IMR-90 (cell line): ENCODE measurements at regions not wholly inside any gene's neighbourhood (a gene's known extent, or its start where the extent isn't known, plus 50 kb on each side); places are given as distances from the start of the nearest gene placed in this dataset.

Source experiments
- ATAC-seq: fragments of 200-7000 bp; cut with Tn5 transposase; 2 replicates; pipeline ENCODE4 v1.9.1; 2020; ENCODE audit warnings: low read depth, mild to moderate bottlenecking, moderate library complexity
- BruUV-seq: library from RNA; stranded (reverse); fragments of 400-500 nt; replicated peaks from 2 replicates; lab custom pipeline; 2021; lab: Mats Ljungman, UMichigan
- CTCF ChIA-PET: fragments of 300-600 bp; formaldehyde crosslinking; extraction: SDS; loops from one replicate; lab custom pipeline; 2021; ENCODE audit warnings: antibody characterized with exemption; lab: Yijun Ruan, JAX
- POLR2A ChIA-PET: fragments of 300-600 bp; sonication (Branson Sonifier 250); formaldehyde crosslinking; loops from one replicate; lab custom pipeline; 2022; ENCODE audit warnings: antibody characterized with exemption; ENCODE audit not compliant: unreplicated experiment; lab: Charles Lee
- DNase-seq: peaks from one replicate; pipeline ENCODE4 v3.0.0; 2013
- H2AFZ ChIP-seq: replicated peaks from 2 replicates; pipeline ENCODE3; 2013; ENCODE audit warnings: low read length, mild to moderate bottlenecking; ENCODE audit not compliant: poor library complexity
- H2AK5ac ChIP-seq: 2 replicates; pipeline ENCODE4 v1.6.1; 2013; ENCODE audit warnings: low read depth, low read length, inconsistent platforms
- H2AK9ac ChIP-seq: replicated peaks from 2 replicates; pipeline ENCODE3; 2013; ENCODE audit warnings: mild to moderate bottlenecking, low read depth, low read length, moderate library complexity; ENCODE audit not compliant: poor library complexity
- H2BK120ac ChIP-seq: 2 replicates; pipeline ENCODE4 v1.6.1; 2013; ENCODE audit warnings: low read depth, low read length, inconsistent platforms
- H2BK15ac ChIP-seq: 3 replicates; pipeline ENCODE4 v1.6.1; 2013; ENCODE audit warnings: low read depth, low read length, inconsistent platforms
- H2BK20ac ChIP-seq: 2 replicates; pipeline ENCODE4 v1.6.1; 2013; ENCODE audit warnings: low read depth, mild to moderate bottlenecking, inconsistent platforms, low read length, moderate library complexity
- H2BK5ac ChIP-seq: 2 replicates; pipeline ENCODE4 v1.6.1; 2013; ENCODE audit warnings: mild to moderate bottlenecking, low read depth, low read length, inconsistent platforms; ENCODE audit not compliant: poor library complexity, severe bottlenecking
- H3K14ac ChIP-seq: replicated peaks from 2 replicates; pipeline ENCODE4 v1.6.1; 2013; ENCODE audit warnings: low read depth, low read length, inconsistent platforms
- H3K18ac ChIP-seq: 2 replicates; pipeline ENCODE4 v1.6.1; 2013; ENCODE audit warnings: low read depth, low read length, control low read depth
- H3K23ac ChIP-seq: 2 replicates; pipeline ENCODE4 v1.6.1; 2013; ENCODE audit warnings: low read depth, low read length, inconsistent platforms
- H3K27ac ChIP-seq: 2 replicates; pipeline ENCODE4 v1.5.1; 2013; ENCODE audit warnings: mild to moderate bottlenecking, control low read depth, low read length; ENCODE audit not compliant: insufficient read depth
- H3K27me3 ChIP-seq: 2 replicates; pipeline ENCODE4 v1.6.1; 2013; ENCODE audit warnings: low read length; ENCODE audit not compliant: control insufficient read depth, insufficient read depth
- H3K36me3 ChIP-seq: 2 replicates; pipeline ENCODE4 v1.6.1; 2013; ENCODE audit warnings: low read length, mixed read lengths; ENCODE audit not compliant: control insufficient read depth, insufficient read depth
- H3K4ac ChIP-seq: 2 replicates; pipeline ENCODE4 v1.6.1; 2013; ENCODE audit warnings: low read depth, low read length, inconsistent platforms
- H3K4me1 ChIP-seq: 2 replicates; pipeline ENCODE4 v1.6.1; 2013; ENCODE audit warnings: low read length, mixed read lengths; ENCODE audit not compliant: control insufficient read depth, insufficient read depth
- H3K4me2 ChIP-seq: 2 replicates; pipeline ENCODE4 v1.6.1; 2013; ENCODE audit warnings: low read depth, mild to moderate bottlenecking, control low read depth, low read length, moderate library complexity
- H3K4me3 ChIP-seq: 2 replicates; pipeline ENCODE4 v1.5.1; 2013; ENCODE audit warnings: low read depth, mild to moderate bottlenecking, control low read depth, low read length, moderate library complexity; ENCODE audit not compliant: insufficient read depth
- H3K56ac ChIP-seq: 2 replicates; pipeline ENCODE4 v1.6.1; 2013; ENCODE audit warnings: low read length, inconsistent platforms; ENCODE audit not compliant: insufficient read depth; ENCODE audit errors: extremely low read depth
- H3K79me1 ChIP-seq, 2 experiments: 2 replicates each; pipeline ENCODE4 v1.6.1; 2013; ENCODE audit warnings: low read length in 2 of 2, inconsistent platforms in 1 of 2, low read depth in 1 of 2
- H3K9ac ChIP-seq: 2 replicates; pipeline ENCODE4 v1.6.1; 2013; ENCODE audit warnings: low read depth, low read length, control low read depth
- H3K9me1 ChIP-seq: 2 replicates; pipeline ENCODE4 v1.6.1; 2013; ENCODE audit warnings: low read length, inconsistent platforms; ENCODE audit not compliant: insufficient read depth
- H3K9me3 ChIP-seq: 2 replicates; pipeline ENCODE4 v1.6.1; 2013; ENCODE audit warnings: low read length; ENCODE audit not compliant: control insufficient read depth, insufficient read depth
- H4K20me1 ChIP-seq: 2 replicates; pipeline ENCODE4 v1.6.1; 2013; ENCODE audit warnings: low read length, inconsistent platforms; ENCODE audit not compliant: insufficient read depth
- H4K5ac ChIP-seq: 2 replicates; pipeline ENCODE4 v1.6.1; 2013; ENCODE audit warnings: mild to moderate bottlenecking, low read depth, low read length, control low read depth
- H4K8ac ChIP-seq, 2 experiments: 2 replicates each; pipeline ENCODE4 v1.6.1; 2013; ENCODE audit warnings: low read depth in 2 of 2, low read length in 2 of 2, control low read depth in 1 of 2, inconsistent platforms in 1 of 2
- H4K91ac ChIP-seq: 2 replicates; pipeline ENCODE4 v1.6.1; 2013; ENCODE audit warnings: low read depth, low read length, inconsistent platforms; ENCODE audit not compliant: insufficient read depth
- BHLHE40 ChIP-seq: fragments of 150-350 bp; IDR thresholded peaks from 2 replicates; pipeline ENCODE4 v1.6.1; 2016; ENCODE audit warnings: mild to moderate bottlenecking, low read depth, low read length
- CEBPB ChIP-seq: IDR thresholded peaks from 2 replicates; pipeline ENCODE4 v1.6.1; 2012; ENCODE audit warnings: low read depth, low read length, improper control_type of control experiment
- CHD1 ChIP-seq: IDR thresholded peaks from 2 replicates; pipeline ENCODE4 v1.6.1; 2012; ENCODE audit warnings: low read depth, low read length, improper control_type of control experiment
- FOS ChIP-seq: fragments of 150-350 bp; IDR thresholded peaks from 2 replicates; pipeline ENCODE4 v1.6.1; 2016; ENCODE audit warnings: low read depth, low read length
- MAFK ChIP-seq: IDR thresholded peaks from 2 replicates; pipeline ENCODE4 v1.6.1; 2012; ENCODE audit warnings: low read depth, low read length, improper control_type of control experiment
- MAZ ChIP-seq: IDR thresholded peaks from 2 replicates; pipeline ENCODE4 v1.6.1; 2012; ENCODE audit warnings: low read depth, mild to moderate bottlenecking, low read length, improper control_type of control experiment, moderate library complexity, borderline replicate concordance
- MXI1 ChIP-seq: IDR thresholded peaks from 2 replicates; pipeline ENCODE4 v1.6.1; 2012; ENCODE audit warnings: low read depth, mild to moderate bottlenecking, low read length, moderate library complexity, borderline replicate concordance
- POLR2A ChIP-seq: IDR thresholded peaks from 2 replicates; pipeline ENCODE4 v1.6.1; 2012; ENCODE audit warnings: mild to moderate bottlenecking, low read depth, low read length
- RAD21 ChIP-seq: IDR thresholded peaks from 2 replicates; pipeline ENCODE4 v1.6.1; 2012; ENCODE audit warnings: low read length, improper control_type of control experiment
- RCOR1 ChIP-seq: IDR thresholded peaks from 2 replicates; pipeline ENCODE4 v1.6.1; 2012; ENCODE audit warnings: mild to moderate bottlenecking, low read length, improper control_type of control experiment; ENCODE audit not compliant: insufficient replicate concordance
- RFX5 ChIP-seq: IDR thresholded peaks from 2 replicates; pipeline ENCODE4 v1.8.0; 2012; ENCODE audit warnings: low read depth, mild to moderate bottlenecking, low read length, moderate library complexity
- WGBS, 2 experiments: methylation state at CpG; one replicate each; pipeline versions ENCODE4 v1.1.5 to v1.1.7; 2013; ENCODE audit warnings: missing lambda C conversion rate in 2 of 2; ENCODE audit not compliant: insufficient read length in 1 of 2; ENCODE audit errors: extremely low coverage in 2 of 2; 5-methylcytosine and 5-hydroxymethylcytosine counted together
- dilution Hi-C: fragments of 300-500 bp; cut with HindIII; formaldehyde crosslinking; loops from one replicate; pipeline ENCODE4 v1.14.3; 2018; ENCODE audit warnings: low sequenced_read_pairs; ENCODE audit not compliant: unreplicated experiment
- in situ Hi-C: fragments of 300-500 bp; cut with MboI; formaldehyde crosslinking; loops from 3 replicates; pipeline ENCODE4 v1.14.3; 2019; ENCODE audit warnings: low sequenced_read_pairs, inconsistent platforms, mixed read lengths
- intact Hi-C: fragments of 100-400 bp; cut with micrococcal nuclease; formaldehyde crosslinking; loops from 2 replicates; pipeline ENCODE4 v1.10.0; 2022
- TF ChIP-seq, protein P1 (sequence below): fragments of 150-350 bp; IDR thresholded peaks from 2 replicates; pipeline ENCODE4 v1.6.1; 2017; ENCODE audit warnings: mild to moderate bottlenecking, antibody characterized with exemption, low read length, low read depth
- TF ChIP-seq, protein P2 (sequence below): conservative IDR thresholded peaks from 2 replicates; pipeline ENCODE4 v1.5.1; 2012; ENCODE audit warnings: mild to moderate bottlenecking, low read depth, low read length, improper control_type of control experiment
- TF ChIP-seq, protein P3 (sequence below): fragments of 150-350 bp; IDR thresholded peaks from 2 replicates; pipeline ENCODE4 v1.6.1; 2016; ENCODE audit warnings: low read depth, mild to moderate bottlenecking, low read length, moderate library complexity, borderline replicate concordance

DNA sequence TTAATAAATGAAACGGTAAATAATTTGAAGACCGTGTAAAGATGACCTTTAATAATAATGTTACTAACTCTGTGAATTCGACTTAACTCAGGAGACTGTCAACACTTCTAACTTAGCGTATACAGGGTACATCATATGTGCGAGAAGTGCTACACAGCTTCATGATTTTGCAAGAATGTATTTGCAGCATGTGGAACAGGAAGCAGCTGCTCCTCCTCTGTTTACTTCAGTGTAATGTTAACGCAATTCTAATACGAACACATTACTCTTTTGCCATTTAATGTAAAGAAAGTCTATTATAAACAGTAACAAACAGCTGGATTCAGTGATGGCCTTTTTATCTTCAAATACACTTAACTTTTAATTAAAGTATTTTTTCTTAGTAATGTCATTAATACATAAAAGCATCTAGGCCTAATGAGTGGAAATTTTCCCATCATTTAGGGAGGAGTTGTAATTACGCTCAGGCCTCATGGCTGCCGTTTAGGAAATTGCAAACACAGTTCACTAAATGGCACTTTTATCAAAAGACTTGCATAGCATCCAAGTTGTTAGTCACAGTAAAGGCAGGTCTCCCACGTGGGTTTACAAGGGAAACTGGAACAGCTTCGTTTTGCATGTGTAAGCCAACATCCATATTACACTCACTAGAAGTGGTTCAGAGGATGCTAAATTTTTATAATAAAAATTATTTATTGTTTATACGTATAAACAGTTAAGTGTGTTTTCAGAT lies 635.7 kb downstream of the FBXO15 start:
- Histone ChIP-seq H2BK15ac (no peak overlapping the region), H3K18ac (peak overlapping the region; percentile 33), H3K9ac (peak overlapping the region; percentile 21; the same call in 1 of the 2 replicates), H3K27me3 (no peaks in the 10 kb centered on the region), H3K9me1 (peaks cover 3% of the 10 kb centered on the region), H3K4me2 (peak overlapping the region; percentile 75), H4K20me1 (no peaks in the 10 kb centered on the region), H2AK5ac (no peak overlapping the region), H2AK9ac (no peak overlapping the region), H3K36me3 (no peaks in the 10 kb centered on the region), H4K91ac (no peak overlapping the region), H3K4me3 (no peak overlapping the region), H2AFZ (peak overlapping the region; percentile 71), H2BK20ac (peak overlapping the region; percentile 27), H3K9me3 (no peaks in the 10 kb centered on the region), H3K4ac (peak overlapping the region; percentile 8; the same call in 1 of the 2 replicates), H3K56ac (peak overlapping the region; percentile 36), H3K23ac (0 out of 2 replicates have a peak overlapping the region, but pooled peaks have one; percentile 18), H2BK120ac (peak overlapping the region; percentile 78), H4K5ac (peak overlapping the region; percentile 40; the same call in 1 of the 2 replicates), H2BK5ac (peak overlapping the region; percentile 89), H3K4me1 (peaks cover 8% of the 10 kb centered on the region), H3K27ac (peak overlapping the region; percentile 57; the same call in 1 of the 2 replicates), H3K14ac (peak overlapping the region; percentile 51), H3K79me1 (peaks cover 0 to 7% of the 10 kb centered on the region in 2 experiments; a peak in 1 of 4 replicates), H4K8ac (peak overlapping the region in 1 of 2 experiments; percentile 49; a peak in 2 of 4 replicates)
- POLR2A ChIA-PET: no interaction called here
- dilution Hi-C loops: no loop called here
- BruUV-seq: no TSS peak
- peak; percentile 87 for DNase-seq
- in situ Hi-C loops: no loop called here
- CTCF ChIA-PET: no interaction called here
- no CpG with 5 or more reads among the region's 12 CpGs for WGBS, 2 experiments
- TF ChIP-seq, protein P1, sequence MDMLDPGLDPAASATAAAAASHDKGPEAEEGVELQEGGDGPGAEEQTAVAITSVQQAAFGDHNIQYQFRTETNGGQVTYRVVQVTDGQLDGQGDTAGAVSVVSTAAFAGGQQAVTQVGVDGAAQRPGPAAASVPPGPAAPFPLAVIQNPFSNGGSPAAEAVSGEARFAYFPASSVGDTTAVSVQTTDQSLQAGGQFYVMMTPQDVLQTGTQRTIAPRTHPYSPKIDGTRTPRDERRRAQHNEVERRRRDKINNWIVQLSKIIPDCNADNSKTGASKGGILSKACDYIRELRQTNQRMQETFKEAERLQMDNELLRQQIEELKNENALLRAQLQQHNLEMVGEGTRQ: peak; percentile 68
- TF ChIP-seq CEBPB (peak; percentile 64), CHD1 (no peak), MXI1 (0 out of 2 replicates have a peak, but pooled peaks have one; percentile 38), RAD21 (no peak; the same call in 1 of the 2 replicates), FOS (no peak), RCOR1 (no peak), BHLHE40 (no peak), POLR2A (no peak), RFX5 (no peak), MAFK (no peak), MAZ (no peak)
- TF ChIP-seq, protein P2, sequence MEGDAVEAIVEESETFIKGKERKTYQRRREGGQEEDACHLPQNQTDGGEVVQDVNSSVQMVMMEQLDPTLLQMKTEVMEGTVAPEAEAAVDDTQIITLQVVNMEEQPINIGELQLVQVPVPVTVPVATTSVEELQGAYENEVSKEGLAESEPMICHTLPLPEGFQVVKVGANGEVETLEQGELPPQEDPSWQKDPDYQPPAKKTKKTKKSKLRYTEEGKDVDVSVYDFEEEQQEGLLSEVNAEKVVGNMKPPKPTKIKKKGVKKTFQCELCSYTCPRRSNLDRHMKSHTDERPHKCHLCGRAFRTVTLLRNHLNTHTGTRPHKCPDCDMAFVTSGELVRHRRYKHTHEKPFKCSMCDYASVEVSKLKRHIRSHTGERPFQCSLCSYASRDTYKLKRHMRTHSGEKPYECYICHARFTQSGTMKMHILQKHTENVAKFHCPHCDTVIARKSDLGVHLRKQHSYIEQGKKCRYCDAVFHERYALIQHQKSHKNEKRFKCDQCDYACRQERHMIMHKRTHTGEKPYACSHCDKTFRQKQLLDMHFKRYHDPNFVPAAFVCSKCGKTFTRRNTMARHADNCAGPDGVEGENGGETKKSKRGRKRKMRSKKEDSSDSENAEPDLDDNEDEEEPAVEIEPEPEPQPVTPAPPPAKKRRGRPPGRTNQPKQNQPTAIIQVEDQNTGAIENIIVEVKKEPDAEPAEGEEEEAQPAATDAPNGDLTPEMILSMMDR: no peak
- TF ChIP-seq, protein P3, sequence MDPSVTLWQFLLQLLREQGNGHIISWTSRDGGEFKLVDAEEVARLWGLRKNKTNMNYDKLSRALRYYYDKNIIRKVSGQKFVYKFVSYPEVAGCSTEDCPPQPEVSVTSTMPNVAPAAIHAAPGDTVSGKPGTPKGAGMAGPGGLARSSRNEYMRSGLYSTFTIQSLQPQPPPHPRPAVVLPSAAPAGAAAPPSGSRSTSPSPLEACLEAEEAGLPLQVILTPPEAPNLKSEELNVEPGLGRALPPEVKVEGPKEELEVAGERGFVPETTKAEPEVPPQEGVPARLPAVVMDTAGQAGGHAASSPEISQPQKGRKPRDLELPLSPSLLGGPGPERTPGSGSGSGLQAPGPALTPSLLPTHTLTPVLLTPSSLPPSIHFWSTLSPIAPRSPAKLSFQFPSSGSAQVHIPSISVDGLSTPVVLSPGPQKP: no peak
- peak; percentile 85 for ATAC-seq
- intact Hi-C loops: loop anchor here (10.0 kb wide), 1 partner anchor 603 kb away; no protein-coding TSS in a partner anchor
